Stimulated activated CD4-positive, alpha-beta T cell treated with anti-CD3 and anti-CD28 coated beads, Interleukin-15, amount 100 ng/mL, for 48 hours (primary cell): ENCODE measurements at regions not wholly inside any gene's neighbourhood (a gene's known extent, or its start where the extent isn't known, plus 50 kb on each side); places are given as distances from the start of the nearest gene placed in this dataset.

ENCODE experiments used
- DNase-seq, 2 donors: peaks; one replicate each; pipeline ENCODE4 v3.0.0-alpha.2; 2020; ENCODE audit warnings: low read depth in 2 of 2

DNA sequence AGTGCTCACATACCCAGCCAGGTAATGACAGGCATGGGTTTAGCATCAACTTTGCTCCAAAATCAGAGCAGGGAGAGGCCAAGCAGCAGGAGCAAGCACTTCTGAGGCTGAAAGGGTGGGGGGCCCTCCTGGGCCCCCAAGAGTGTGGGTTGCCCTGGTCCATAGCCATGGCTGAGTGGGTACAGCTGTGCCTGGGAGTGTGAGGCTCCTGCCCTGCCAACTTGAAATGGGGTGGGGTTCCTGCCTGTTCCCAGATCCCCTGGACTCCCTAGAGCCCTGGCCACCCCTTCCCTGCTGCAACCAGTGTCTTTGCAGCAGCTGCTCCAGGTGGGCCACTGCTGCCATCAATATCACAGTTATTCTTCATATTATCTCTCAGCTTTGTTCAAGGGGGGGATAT is 1224.2 kb upstream of the GJE1 start:
- DNase-seq: no peak

DNA sequence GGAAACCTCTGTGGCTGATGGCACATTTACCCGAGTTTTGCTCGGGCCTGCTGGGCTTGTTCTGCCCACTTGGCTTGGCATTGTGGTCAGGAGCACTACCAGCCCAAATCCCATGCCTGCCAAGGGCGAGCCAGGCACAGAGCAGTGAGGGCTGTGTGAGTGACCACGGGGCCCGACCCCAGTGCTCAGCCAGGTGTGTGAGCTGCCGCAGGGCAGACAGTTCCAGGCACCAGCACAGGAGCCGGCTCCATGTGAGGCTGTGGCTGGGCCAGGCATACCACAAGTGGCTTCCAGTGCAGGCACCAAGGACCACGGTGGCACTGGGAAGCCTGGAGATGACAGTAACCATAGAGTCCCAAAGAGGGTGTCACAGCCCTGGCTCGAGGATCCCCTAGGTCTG is 1225.5 kb upstream of the GJE1 start:
- no peak for DNase-seq

GRCh38 chr6:140905724-140906123 is 1227.0 kb upstream of the GJE1 start:
- no peak for DNase-seq

DNA sequence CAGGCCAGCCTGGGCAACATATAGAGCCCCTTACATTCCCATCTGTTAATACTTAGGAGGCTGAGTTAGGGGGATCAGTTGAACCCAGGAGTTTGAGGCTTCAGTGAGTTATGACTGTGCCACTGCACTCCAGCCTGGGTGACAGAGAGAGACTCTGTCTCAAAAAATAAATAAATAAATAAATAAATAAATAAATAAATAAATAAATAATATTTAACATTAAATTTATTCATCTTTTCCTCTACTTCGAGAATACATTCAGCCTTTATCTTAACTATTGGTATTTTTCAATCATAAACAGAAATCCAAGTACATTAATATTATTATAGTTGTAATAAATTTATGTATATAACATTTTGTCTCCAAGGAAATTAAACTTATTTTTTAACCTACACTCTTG is 1227.7 kb upstream of the GJE1 start:
- no peak for DNase-seq

- no peak for DNase-seq
Observed at GRCh38 chr6:140897804-140898573, 1234.7 kb upstream of the GJE1 start.

DNA sequence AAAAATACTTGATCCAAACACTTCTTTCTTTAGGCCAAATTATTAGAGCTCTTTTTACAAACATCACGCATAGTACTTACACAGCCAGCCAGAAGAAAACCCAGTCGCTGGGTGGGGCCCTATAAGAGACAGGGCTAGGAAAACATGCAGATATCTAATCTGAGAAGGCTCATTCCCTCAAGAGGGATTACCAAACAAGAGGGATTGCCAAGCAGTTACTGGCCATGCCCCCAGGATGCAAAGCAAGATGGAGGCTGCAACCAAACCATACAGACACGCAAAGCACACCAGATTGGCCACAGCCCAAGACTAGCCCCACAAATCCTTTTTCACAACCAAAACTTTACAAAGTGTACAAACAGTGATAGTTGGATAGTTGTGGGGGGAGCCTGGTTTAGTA is 1235.4 kb upstream of the GJE1 start:
- DNase-seq: no peak

- no peak for DNase-seq
Observed at GRCh38 chr6:140893432-140893831, 1239.3 kb upstream of the GJE1 start.

DNA sequence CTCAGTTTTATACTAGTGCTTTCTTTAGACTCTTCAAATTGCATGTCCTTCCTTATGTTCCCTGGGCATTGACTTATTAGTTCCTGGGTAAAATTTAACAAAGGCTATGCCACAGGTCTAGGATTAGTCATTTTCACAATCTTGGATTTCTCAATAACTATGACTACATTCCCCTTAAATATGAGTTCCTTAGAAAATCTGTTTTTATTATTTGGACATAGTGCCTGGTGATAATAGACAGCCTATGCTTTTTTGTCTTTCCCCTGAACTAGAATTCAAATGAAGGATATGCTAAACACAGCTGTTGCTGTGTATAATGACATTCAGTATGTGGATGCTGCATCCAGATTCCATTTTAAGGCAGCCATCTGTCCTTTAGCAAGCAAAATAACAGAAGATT is 1252.8 kb upstream of the GJE1 start:
- DNase-seq: no peak

- no peak for DNase-seq
Observed at GRCh38 chr6:140874066-140874465, 1258.7 kb upstream of the GJE1 start.

GRCh38 chr6:140872885-140873284 is 1259.8 kb upstream of the GJE1 start:
- no peak for DNase-seq

DNA sequence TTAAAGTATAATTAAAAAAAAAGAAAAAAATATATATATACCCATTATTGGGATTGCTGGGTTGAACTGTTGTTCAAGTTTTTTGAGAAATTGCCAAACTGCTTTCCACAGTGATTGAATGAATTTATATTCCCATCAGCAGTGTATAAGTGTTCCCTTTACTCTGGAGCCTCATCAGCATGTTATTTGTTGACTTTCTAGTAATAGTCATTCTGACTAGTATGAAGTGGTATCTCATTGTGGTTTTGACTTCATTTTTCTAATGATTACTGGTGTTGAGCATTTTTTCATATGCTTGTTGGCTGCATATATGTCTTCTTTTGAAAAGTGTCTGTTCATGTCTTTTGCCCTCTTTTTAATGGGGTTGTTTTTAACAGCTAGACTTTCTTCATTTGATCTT is 1260.8 kb upstream of the GJE1 start:
- DNase-seq: no peak

GRCh38 chr6:140867336-140867735 is 1265.4 kb upstream of the GJE1 start:
- no peak for DNase-seq

DNA sequence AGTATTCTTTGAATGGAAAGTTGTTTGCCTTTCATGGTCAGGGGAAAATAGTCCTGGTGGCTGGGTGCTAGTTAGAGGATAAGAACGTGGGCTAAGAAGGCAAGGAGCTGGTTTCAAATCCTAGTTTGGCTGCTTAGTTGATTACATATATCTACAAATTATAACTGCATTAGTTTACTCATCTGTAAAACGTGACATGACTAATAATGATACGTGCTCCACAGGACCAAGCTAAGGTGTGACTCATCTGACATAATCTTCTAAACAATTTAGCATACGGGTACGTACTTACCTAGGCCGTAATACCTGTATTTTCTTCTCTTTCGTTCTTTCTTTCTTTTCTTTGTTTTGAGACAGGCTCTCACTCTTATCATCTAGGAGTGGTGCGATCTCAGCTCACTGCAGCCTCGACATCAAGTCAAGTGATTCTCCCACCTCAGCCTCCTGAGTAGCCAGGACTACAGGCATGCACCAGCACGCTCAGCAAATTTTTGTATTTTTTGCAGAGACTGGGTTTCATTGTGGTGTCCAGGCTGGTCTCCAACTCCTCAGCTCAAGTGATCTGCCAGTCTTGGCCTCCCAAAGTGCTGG is 1274.2 kb upstream of the GJE1 start:
- DNase-seq: no peak

- no peak for DNase-seq
Observed at GRCh38 chr6:140857739-140858380, 1274.9 kb upstream of the GJE1 start.

GRCh38 chr6:140855520-140855919 is 1277.2 kb upstream of the GJE1 start:
- DNase-seq: no peak

DNA sequence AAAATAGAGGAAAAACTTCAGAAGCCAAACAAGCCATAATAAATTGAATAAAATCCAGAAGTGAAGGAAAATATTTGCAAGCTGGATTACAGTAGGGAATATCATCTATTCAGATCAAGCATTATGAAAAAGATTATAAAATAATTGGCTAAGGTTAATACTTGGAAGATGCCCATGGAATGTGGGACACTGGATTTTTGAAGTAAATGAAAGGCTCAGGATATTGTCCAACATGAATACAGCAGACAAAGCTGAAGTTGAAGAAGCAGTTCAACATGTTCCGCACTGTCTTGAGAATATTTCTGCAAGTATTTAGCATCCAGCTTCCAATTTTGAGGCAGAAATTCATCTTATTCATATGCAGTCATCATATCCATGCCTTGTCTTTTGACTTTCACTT is 1278.4 kb upstream of the GJE1 start:
- DNase-seq: no peak

GRCh38 chr6:140850438-140850837 is 1282.3 kb upstream of the GJE1 start:
- DNase-seq: no peak

- DNase-seq: no peak
Observed at GRCh38 chr6:140849456-140849855, 1283.3 kb upstream of the GJE1 start.

GRCh38 chr6:140847262-140847645 is 1285.5 kb upstream of the GJE1 start:
- DNase-seq: no peak

DNA sequence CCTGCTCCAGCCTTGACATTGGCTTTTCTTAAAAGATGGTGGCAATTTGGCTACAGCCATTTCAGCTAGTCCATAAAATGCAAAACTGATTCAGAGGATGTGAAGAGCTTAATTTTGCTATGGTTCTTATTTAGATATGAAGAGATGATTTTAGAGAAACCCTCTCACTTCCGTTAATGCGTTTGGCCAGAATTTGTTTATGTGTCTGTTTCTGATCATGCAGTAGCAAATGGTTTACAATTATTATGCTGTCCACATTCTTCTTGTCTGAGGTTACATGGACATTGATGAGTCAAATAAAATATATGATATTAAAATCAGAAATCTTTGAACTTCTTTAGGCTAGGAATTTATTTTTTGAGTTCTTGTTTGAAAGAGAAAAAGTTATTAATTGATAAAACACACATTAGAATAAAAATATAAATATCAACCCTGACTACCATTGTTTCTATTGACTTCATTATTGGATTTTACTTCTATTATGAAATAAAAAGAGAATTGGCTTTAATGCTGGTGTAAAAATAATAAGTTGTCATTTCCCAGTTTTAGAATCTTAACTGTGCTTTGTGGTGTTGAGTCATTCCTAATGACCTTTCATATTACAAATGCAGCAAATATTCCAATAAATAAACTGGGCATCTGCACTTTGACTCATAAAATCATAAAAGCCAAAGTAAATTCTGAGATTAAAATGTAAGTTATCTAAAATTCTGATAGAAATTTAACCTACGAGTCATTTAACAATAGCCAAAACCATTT is 1286.0 kb upstream of the GJE1 start:
- no peak for DNase-seq

DNA sequence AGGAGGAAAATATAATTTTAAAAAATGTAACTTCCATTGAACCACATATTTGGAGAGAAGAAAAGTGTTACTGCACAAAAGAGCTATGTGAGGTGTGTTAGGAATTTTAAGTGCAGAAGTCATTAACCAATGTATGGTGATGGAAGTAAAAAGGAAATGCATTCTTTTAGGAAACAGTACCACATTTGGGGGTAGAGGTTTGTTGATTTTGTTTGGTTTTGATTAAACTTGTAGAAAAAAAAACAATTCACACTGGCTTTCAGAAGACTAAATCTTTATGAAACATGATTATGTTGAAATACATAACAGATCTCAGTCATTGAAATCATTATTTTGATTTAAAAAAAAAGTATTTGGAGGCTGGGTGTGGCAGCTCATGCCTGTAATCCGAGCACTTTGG is 1287.0 kb upstream of the GJE1 start:
- no peak for DNase-seq

DNA sequence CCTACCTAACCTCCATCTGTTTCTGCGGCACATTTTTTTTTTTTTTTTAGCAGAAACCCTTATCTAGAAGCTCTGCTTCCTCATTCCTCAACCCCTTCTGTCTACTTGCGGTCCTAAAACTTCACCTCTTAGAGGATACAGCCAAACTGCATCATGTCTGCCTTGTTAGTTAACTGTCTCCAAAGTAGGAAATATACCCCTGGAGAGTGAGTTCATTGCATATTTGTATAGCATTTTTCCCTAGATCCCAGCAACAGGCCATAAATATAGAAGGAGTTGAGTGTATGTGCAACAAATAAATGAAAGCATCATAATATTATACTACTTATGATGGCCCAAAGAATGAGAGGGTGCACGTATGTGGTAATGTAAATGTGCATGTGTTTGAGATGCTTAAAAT is 1288.6 kb upstream of the GJE1 start:
- DNase-seq: no peak

- no peak for DNase-seq
Observed at GRCh38 chr6:140833408-140833807, 1299.3 kb upstream of the GJE1 start.
